ENCODE measurements at regions not wholly inside any gene's neighbourhood (a gene's known extent, or its start where the extent isn't known, plus 50 kb on each side); places are given as distances from the start of the nearest gene placed in this dataset.
"Not testable (repeated sequence)": the region's sequence is repeated elsewhere in the genome, so short reads cannot be mapped to it uniquely, and the experiment has no call there.

DNA sequence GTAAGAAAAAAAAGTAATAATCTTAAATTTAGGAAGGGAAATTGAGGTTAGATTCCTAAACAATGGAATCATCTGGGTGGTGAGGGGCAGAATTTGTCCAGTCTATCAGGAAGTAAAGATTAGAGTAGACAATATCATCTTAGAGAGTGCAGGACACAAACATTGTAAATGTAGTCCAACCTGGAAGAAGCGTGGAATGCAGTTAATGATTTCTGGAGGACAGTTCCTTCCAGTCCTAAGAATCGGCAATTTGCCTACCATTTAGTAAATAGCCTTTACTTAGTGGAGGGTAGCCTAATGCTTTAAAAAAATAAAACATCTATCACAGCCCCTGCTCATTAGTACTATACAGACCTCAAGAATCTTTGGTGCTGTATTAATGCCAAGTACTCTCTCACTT lies 147.5 kb upstream of the TTC29 start:
- intact Hi-C loops (cut with micrococcal nuclease): no loop called here
- no peaks in the 10 kb centered on the region for H3K36me3 Mint-ChIP-seq (ENCODE audit: low read depth)
- H3K9me3 Mint-ChIP-seq: no peaks in the 10 kb centered on the region
- peaks cover 7% of the 10 kb centered on the region for H3K27me3 Mint-ChIP-seq (ENCODE audit: insufficient read depth)
- no peak overlapping the region for H3K27ac Mint-ChIP-seq
- no peak for DNase-seq (ENCODE audit: low spot score)
- no peaks in the 10 kb centered on the region for H3K4me1 Mint-ChIP-seq (ENCODE audit: low read depth)
- no peak overlapping the region for H3K4me3 Mint-ChIP-seq

DNA sequence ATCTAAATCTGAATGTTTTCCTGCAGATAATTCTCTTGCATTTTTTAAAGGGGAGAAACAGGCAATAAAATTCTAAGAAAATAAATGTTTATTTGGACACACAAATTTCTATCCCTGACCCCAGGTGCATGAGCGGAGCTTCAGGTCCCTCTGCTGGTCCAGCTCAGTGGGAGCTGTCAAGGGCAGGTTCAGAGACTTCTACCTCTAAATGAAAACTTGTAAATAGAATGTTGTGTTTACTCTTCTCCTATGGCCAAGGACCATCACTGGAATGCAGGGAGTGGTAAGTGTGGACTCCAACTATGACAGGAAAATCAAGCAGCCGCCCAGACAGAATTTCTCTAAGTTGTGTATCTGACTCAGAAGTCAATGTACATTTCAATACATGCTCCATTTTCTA lies 148.6 kb upstream of the TTC29 start:
- Mint-ChIP-seq H3K4me1 (ENCODE audit: low read depth) (no peaks in the 10 kb centered on the region), H3K36me3 (ENCODE audit: low read depth) (no peaks in the 10 kb centered on the region), H3K27me3 (ENCODE audit: insufficient read depth) (peaks cover 7% of the 10 kb centered on the region), H3K9me3 (no peaks in the 10 kb centered on the region), H3K4me3 (no peak overlapping the region), H3K27ac (no peak overlapping the region)
- intact Hi-C loops (cut with micrococcal nuclease): no loop called here
- no peak for DNase-seq (ENCODE audit: low spot score)

GRCh38 chr4:147096667-147097604 lies 151.3 kb upstream of the TTC29 start:
- H3K27me3 Mint-ChIP-seq (ENCODE audit: insufficient read depth): peaks cover 12% of the 10 kb centered on the region
- H3K4me3 Mint-ChIP-seq: no peak overlapping the region
- no peaks in the 10 kb centered on the region for H3K9me3 Mint-ChIP-seq

GRCh38 chr4:147101678-147102077 lies 156.0 kb upstream of the TTC29 start:
- Mint-ChIP-seq H3K36me3 (ENCODE audit: low read depth) (no peaks in the 10 kb centered on the region), H3K27me3 (ENCODE audit: insufficient read depth) (peaks cover 18% of the 10 kb centered on the region), H3K9me3 (no peaks in the 10 kb centered on the region), H3K4me3 (no peak overlapping the region), H3K4me1 (ENCODE audit: low read depth) (no peaks in the 10 kb centered on the region), H3K27ac (no peak overlapping the region)
- no peak for DNase-seq (ENCODE audit: low spot score)
- intact Hi-C loops (cut with micrococcal nuclease): no loop called here

More at GRCh38 chr4:147096667-147097604, 151.3 kb upstream of the TTC29 start:
- no peak overlapping the region for H3K27ac Mint-ChIP-seq
- DNase-seq (ENCODE audit: low spot score): no peak
- no peaks in the 10 kb centered on the region for H3K4me1 Mint-ChIP-seq (ENCODE audit: low read depth)
- intact Hi-C loops (cut with micrococcal nuclease): loop anchor here (1.0 to 5.0 kb wide), 5 partner anchors 78 to 1140 kb away; no protein-coding TSS in a partner anchor
- H3K36me3 Mint-ChIP-seq (ENCODE audit: low read depth): no peaks in the 10 kb centered on the region

DNA sequence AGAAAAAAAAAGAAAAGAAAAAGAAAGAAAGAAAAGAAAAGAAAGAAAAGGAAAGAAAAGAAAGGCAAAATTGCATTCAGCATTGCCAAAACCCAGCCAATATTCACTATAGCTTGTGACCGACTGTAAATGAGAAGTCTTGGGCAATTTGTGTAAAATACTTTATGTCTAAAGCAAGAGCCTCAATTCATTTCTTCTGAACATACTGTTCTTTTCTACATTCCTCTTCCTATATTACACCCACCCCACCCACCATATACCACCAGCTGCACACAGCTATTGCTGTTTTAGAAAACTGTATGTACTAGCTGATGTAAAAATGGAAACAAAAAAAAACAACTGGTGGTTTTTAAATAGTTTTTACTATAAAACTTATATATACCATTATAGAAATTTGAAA lies 156.9 kb upstream of the TTC29 start:
- H3K27ac Mint-ChIP-seq: no peak overlapping the region
- H3K36me3 Mint-ChIP-seq (ENCODE audit: low read depth): no peaks in the 10 kb centered on the region
- H3K27me3 Mint-ChIP-seq (ENCODE audit: insufficient read depth): peaks cover 13% of the 10 kb centered on the region
- H3K4me1 Mint-ChIP-seq (ENCODE audit: low read depth): no peaks in the 10 kb centered on the region
- no peaks in the 10 kb centered on the region for H3K9me3 Mint-ChIP-seq
- intact Hi-C loops (cut with micrococcal nuclease): no loop called here
- H3K4me3 Mint-ChIP-seq: no peak overlapping the region
- DNase-seq (ENCODE audit: low spot score): no peak

- intact Hi-C loops (cut with micrococcal nuclease): no loop called here
Observed at GRCh38 chr4:147103403-147103946, 157.8 kb upstream of the TTC29 start.

GRCh38 chr4:147104768-147105167 lies 159.1 kb upstream of the TTC29 start:
- intact Hi-C loops (cut with micrococcal nuclease): no loop called here
- no peak overlapping the region for H3K27ac Mint-ChIP-seq
- peaks cover 11% of the 10 kb centered on the region for H3K27me3 Mint-ChIP-seq (ENCODE audit: insufficient read depth)
- H3K4me3 Mint-ChIP-seq: no peak overlapping the region
- H3K4me1 Mint-ChIP-seq (ENCODE audit: low read depth): no peaks in the 10 kb centered on the region
- H3K36me3 Mint-ChIP-seq (ENCODE audit: low read depth): no peaks in the 10 kb centered on the region
- no peaks in the 10 kb centered on the region for H3K9me3 Mint-ChIP-seq
- DNase-seq (ENCODE audit: low spot score): no peak

More at GRCh38 chr4:147103403-147103946, 157.8 kb upstream of the TTC29 start:
- Mint-ChIP-seq H3K27ac (no peak overlapping the region), H3K9me3 (no peaks in the 10 kb centered on the region), H3K27me3 (ENCODE audit: insufficient read depth) (peaks cover 12% of the 10 kb centered on the region), H3K4me3 (no peak overlapping the region), H3K36me3 (ENCODE audit: low read depth) (no peaks in the 10 kb centered on the region), H3K4me1 (ENCODE audit: low read depth) (no peaks in the 10 kb centered on the region)
- DNase-seq (ENCODE audit: low spot score): no peak

DNA sequence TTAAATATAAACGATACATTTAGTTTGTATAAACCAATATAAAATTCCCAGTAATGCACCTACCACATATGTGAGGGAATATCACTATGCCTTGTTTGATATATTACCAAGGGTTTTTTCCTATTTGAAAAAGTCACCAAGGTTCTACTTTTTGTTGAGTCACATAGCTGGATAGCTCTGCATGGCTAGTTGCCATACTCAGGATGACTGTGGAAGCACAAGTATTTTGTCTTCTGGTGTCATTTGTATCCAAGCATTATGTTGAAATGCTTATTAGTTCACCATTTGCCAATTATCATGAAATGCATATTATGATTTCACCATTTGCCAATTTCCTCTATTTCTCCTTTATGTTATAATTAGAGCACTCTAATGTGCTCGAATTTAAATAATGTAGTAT lies 162.7 kb upstream of the TTC29 start:
- Mint-ChIP-seq H3K9me3 (no peaks in the 10 kb centered on the region), H3K4me3 (no peak overlapping the region), H3K27me3 (ENCODE audit: insufficient read depth) (peaks cover 8% of the 10 kb centered on the region), H3K4me1 (ENCODE audit: low read depth) (no peaks in the 10 kb centered on the region), H3K27ac (no peak overlapping the region), H3K36me3 (ENCODE audit: low read depth) (no peaks in the 10 kb centered on the region)
- DNase-seq (ENCODE audit: low spot score): no peak
- intact Hi-C loops (cut with micrococcal nuclease): no loop called here

DNA sequence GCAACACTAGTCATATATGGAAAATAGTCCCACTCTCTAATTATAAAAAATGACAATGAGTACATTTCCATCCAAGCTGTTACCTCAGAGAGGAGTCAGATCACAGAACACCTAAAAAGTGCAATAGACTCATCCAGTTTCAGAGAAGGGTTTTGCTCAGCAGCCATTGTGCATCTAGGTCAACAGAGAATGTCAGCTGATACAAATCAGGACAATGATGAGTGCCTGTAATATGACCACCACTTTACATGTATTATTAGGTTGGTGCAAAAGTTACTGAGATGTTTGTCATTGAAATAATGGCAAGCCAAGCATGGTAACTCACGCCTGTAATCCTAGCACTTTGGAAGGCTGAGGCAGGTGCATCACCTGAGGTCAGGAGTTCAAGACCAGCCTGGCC lies 164.1 kb upstream of the TTC29 start:
- Mint-ChIP-seq H3K27me3 (ENCODE audit: insufficient read depth) (peaks cover 8% of the 10 kb centered on the region), H3K27ac (no peak overlapping the region), H3K9me3 (peaks cover 5% of the 10 kb centered on the region), H3K4me1 (ENCODE audit: low read depth) (no peaks in the 10 kb centered on the region), H3K4me3 (no peak overlapping the region), H3K36me3 (ENCODE audit: low read depth) (no peaks in the 10 kb centered on the region)
- no peak for DNase-seq (ENCODE audit: low spot score)
- intact Hi-C loops (cut with micrococcal nuclease): no loop called here

DNA sequence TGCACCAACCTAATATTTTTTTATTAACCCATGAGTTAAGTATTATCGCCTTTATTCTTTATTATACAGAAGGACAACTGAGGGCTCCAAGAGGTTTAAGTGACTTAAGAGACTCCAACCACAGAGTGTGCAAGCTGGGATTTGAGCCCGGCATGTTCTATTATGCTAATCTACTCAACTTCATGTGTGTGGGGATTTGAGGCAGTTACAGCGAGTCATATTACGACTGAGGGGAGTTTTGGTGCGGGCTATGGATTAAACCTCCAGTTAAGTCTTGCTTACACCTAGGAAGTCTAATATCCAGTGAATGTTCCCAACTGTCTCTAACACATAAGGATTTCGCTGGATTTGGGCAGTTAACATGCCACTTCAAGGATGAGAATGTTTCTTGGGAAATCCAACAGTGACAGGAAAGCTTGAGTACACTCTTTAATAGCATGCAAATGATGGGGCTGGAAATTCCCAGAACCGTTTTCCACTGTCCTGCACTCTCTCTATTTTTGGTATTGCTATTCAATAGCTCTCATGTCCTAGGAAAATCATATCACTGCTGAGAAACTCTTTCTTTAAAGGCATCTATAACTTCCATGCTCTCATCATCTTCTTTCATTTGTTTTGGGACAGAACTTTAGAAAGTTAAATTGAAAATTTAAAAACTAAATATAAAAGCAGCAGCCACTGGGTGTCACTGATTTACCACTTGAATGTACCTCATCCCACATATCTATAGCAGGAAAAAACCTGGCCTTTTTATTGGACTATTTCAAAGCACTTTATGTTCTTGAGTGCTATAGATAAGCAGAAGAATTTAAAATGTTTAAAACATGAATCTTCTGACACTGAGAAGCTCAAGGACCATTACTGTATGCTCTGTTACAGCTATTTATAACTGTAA lies 165.1 kb upstream of the TTC29 start:
- no peak overlapping the region for H3K4me3 Mint-ChIP-seq
- no peak overlapping the region for H3K27ac Mint-ChIP-seq
- peaks cover 7% of the 10 kb centered on the region for H3K27me3 Mint-ChIP-seq (ENCODE audit: insufficient read depth)
- no peak for DNase-seq (ENCODE audit: low spot score)
- no peaks in the 10 kb centered on the region for H3K4me1 Mint-ChIP-seq (ENCODE audit: low read depth)
- intact Hi-C loops (cut with micrococcal nuclease): no loop called here
- peaks cover 7% of the 10 kb centered on the region for H3K9me3 Mint-ChIP-seq
- H3K36me3 Mint-ChIP-seq (ENCODE audit: low read depth): no peaks in the 10 kb centered on the region

- H3K36me3 Mint-ChIP-seq (ENCODE audit: low read depth); DNase-seq (ENCODE audit: low spot score); H3K27ac Mint-ChIP-seq; H3K9me3 Mint-ChIP-seq; H3K4me3 Mint-ChIP-seq; H3K27me3 Mint-ChIP-seq (ENCODE audit: insufficient read depth); intact Hi-C loops (cut with micrococcal nuclease); H3K4me1 Mint-ChIP-seq (ENCODE audit: low read depth): not testable (repeated sequence)
Observed at GRCh38 chr4:147112196-147112595, 166.5 kb upstream of the TTC29 start.

GRCh38 chr4:147117431-147117830 lies 171.8 kb upstream of the TTC29 start:
- H3K4me1 Mint-ChIP-seq (ENCODE audit: low read depth): no peaks in the 10 kb centered on the region
- intact Hi-C loops (cut with micrococcal nuclease): no loop called here
- H3K27me3 Mint-ChIP-seq (ENCODE audit: insufficient read depth): no peaks in the 10 kb centered on the region
- H3K9me3 Mint-ChIP-seq: peaks cover 7% of the 10 kb centered on the region
- no peak overlapping the region for H3K4me3 Mint-ChIP-seq
- no peaks in the 10 kb centered on the region for H3K36me3 Mint-ChIP-seq (ENCODE audit: low read depth)
- no peak for DNase-seq (ENCODE audit: low spot score)
- no peak overlapping the region for H3K27ac Mint-ChIP-seq

DNA sequence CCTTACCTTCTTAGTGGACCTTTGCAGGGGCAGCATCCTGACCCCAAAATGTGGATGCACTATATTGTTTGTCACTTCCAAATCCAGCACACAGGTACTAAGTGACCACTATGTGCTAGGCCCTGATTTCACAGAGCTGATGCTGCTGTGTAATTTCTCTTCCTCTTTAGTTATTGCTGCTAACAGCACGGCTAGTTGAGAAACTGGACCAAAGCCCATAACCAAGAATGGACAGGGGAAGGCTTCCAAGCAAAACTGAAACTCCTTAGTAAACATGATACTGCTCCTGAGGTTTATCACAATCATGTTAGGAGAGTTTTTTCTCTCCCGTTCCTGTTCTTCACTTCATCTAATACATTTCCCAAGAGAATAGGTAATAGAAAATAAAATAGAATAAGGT lies 172.9 kb upstream of the TTC29 start:
- H3K27me3 Mint-ChIP-seq (ENCODE audit: insufficient read depth): no peaks in the 10 kb centered on the region
- no peak overlapping the region for H3K27ac Mint-ChIP-seq
- no peaks in the 10 kb centered on the region for H3K36me3 Mint-ChIP-seq (ENCODE audit: low read depth)
- H3K4me3 Mint-ChIP-seq: no peak overlapping the region
- DNase-seq (ENCODE audit: low spot score): no peak
- peaks cover 7% of the 10 kb centered on the region for H3K9me3 Mint-ChIP-seq
- H3K4me1 Mint-ChIP-seq (ENCODE audit: low read depth): no peaks in the 10 kb centered on the region
- intact Hi-C loops (cut with micrococcal nuclease): no loop called here
